Calu3 (cell line): ENCODE measurements at regions not wholly inside any gene's neighbourhood (a gene's known extent, or its start where the extent isn't known, plus 50 kb on each side); places are given as distances from the start of the nearest gene placed in this dataset.

Experiments used
- BruUV-seq: library from RNA; stranded (reverse); fragments of 400-500 nt; replicated peaks from 2 replicates; lab custom pipeline; 2021; lab: Mats Ljungman, UMichigan
- CTCF ChIA-PET: fragments of 300-600 bp; sonication (Branson Sonifier 250); formaldehyde crosslinking; loops from one replicate; lab custom pipeline; 2022; ENCODE audit warnings: antibody characterized with exemption; lab: Charles Lee
- DNase-seq: peaks from one replicate; pipeline ENCODE4 v3.0.0; 2022
- H3K27ac Mint-ChIP-seq: one replicate; pipeline ENCODE4 v1.8.0; 2022; ENCODE audit warnings: mixed read lengths; ENCODE audit not compliant: unreplicated experiment
- H3K27me3 Mint-ChIP-seq: one replicate; pipeline ENCODE4 v1.8.0; 2022; ENCODE audit warnings: mixed read lengths; ENCODE audit not compliant: unreplicated experiment
- H3K36me3 Mint-ChIP-seq: one replicate; pipeline ENCODE4 v1.8.0; 2022; ENCODE audit warnings: mild to moderate bottlenecking, moderate library complexity, mixed read lengths; ENCODE audit not compliant: insufficient read depth, unreplicated experiment
- H3K4me1 Mint-ChIP-seq: one replicate; pipeline ENCODE4 v1.8.0; 2022; ENCODE audit warnings: mild to moderate bottlenecking, low read depth, mixed read lengths; ENCODE audit not compliant: unreplicated experiment
- H3K4me3 Mint-ChIP-seq: one replicate; pipeline ENCODE4 v1.8.0; 2022; ENCODE audit warnings: mild to moderate bottlenecking, low read depth, moderate library complexity, mixed read lengths; ENCODE audit not compliant: unreplicated experiment
- H3K9me3 Mint-ChIP-seq: one replicate; pipeline ENCODE4 v1.8.0; 2022; ENCODE audit warnings: low read depth, mixed read lengths; ENCODE audit not compliant: unreplicated experiment
- CTCF ChIP-seq: fragments of 200-600 bp; IDR thresholded peaks from one replicate; pipeline ENCODE4 v1.8.0; 2022; ENCODE audit warnings: antibody characterized with exemption; ENCODE audit not compliant: unreplicated experiment
- intact Hi-C: fragments of 100-400 bp; cut with micrococcal nuclease; formaldehyde crosslinking; loops from one replicate; pipeline ENCODE4 v1.10.0; 2022; ENCODE audit not compliant: unreplicated experiment

DNA sequence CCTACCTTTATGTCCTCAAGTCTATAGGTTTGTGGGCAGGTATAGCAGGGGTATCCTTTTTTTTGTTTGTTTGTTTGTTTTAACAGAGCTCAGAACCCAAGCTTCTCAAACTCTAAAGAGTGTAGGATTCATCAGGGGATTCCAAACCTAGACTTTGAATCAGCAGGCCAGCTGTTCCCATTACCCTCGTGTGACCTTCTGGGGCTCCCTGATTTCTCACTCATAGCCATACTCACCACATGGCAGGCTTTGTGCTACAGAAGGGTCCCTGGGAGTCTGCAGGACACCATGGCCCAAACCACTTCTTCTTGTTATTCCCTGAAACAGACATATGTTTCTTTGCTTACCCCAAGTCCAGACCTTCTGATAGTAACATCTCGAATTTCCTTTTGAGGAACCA, 350.8 kb upstream of the TSHZ2 start:
- Mint-ChIP-seq H3K27ac (no peak overlapping the region), H3K4me3 (no peak overlapping the region), H3K27me3 (peaks cover 20% of the 10 kb centered on the region), H3K4me1 (no peaks in the 10 kb centered on the region), H3K9me3 (peaks cover 8% of the 10 kb centered on the region), H3K36me3 (no peaks in the 10 kb centered on the region)
- intact Hi-C loops: no loop called here
- TF ChIP-seq CTCF: no peak
- DNase-seq: no peak
- BruUV-seq: no TSS peak
- CTCF ChIA-PET: no interaction called here

DNA sequence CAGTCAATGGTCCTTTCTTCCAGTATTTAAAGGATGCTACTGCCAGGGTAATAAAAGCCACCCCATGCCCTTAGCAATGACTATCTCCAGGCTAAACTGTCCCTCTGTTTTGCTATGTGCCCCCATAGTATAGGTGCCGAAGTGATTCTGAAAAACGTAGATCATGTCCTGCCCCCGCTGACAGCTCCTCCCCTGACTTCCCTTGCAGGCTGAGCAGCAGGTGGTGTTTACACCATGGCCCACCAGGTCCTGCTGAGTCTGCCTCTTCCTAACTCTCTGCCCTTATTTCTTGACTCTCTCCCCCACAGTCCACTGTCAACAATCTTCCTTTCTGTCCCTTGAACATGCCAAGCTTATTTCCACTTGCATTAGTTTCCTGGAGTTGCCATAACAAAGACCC, 352.5 kb upstream of the TSHZ2 start:
- no TSS peak for BruUV-seq
- intact Hi-C loops: no loop called here
- no peak for TF ChIP-seq CTCF
- CTCF ChIA-PET: interaction anchor here (0.6 kb wide), 1 partner anchor 909 kb away, joined by 9 read pairs; no protein-coding TSS in a partner anchor
- Mint-ChIP-seq H3K4me3 (no peak overlapping the region), H3K9me3 (peaks cover 13% of the 10 kb centered on the region), H3K27ac (no peak overlapping the region), H3K27me3 (peaks cover 30% of the 10 kb centered on the region), H3K36me3 (no peaks in the 10 kb centered on the region), H3K4me1 (no peaks in the 10 kb centered on the region)
- DNase-seq: no peak

- CTCF ChIA-PET: no interaction called here
- no peaks in the 10 kb centered on the region for H3K4me1 Mint-ChIP-seq
- intact Hi-C loops: no loop called here
- no peak overlapping the region for H3K4me3 Mint-ChIP-seq
- no peak for TF ChIP-seq CTCF
- no peak overlapping the region for H3K27ac Mint-ChIP-seq
- peaks cover 13% of the 10 kb centered on the region for H3K9me3 Mint-ChIP-seq
- no peak for DNase-seq
- BruUV-seq: no TSS peak
- H3K27me3 Mint-ChIP-seq: peaks cover 30% of the 10 kb centered on the region
- no peaks in the 10 kb centered on the region for H3K36me3 Mint-ChIP-seq
Measured at GRCh38 chr20:52619101-52619500, 353.1 kb upstream of the TSHZ2 start.

DNA sequence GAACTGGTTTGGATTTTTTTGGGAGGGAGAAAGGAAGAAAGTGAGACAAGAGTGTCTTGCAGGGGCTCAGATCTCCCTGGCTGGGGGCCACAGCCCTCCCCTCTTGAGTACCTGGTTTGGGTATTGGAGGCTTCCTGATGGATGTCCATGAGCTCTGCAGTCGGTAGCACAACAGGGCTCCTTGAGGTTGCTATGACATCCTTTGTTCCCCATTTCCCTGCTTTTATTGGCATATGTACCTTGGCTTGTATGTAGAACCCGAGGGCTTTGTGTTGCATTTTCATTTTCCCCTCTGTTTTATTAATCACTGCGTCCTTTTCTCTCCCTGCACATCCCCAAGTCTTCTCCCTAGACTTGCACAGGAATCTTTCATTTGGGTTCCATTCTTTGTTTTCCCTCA, 355.5 kb upstream of the TSHZ2 start:
- TF ChIP-seq CTCF: no peak
- no peaks in the 10 kb centered on the region for H3K36me3 Mint-ChIP-seq
- peaks cover 20% of the 10 kb centered on the region for H3K9me3 Mint-ChIP-seq
- CTCF ChIA-PET: no interaction called here
- intact Hi-C loops: no loop called here
- no peak for DNase-seq
- no peak overlapping the region for H3K27ac Mint-ChIP-seq
- no peaks in the 10 kb centered on the region for H3K4me1 Mint-ChIP-seq
- BruUV-seq: no TSS peak
- H3K27me3 Mint-ChIP-seq: peaks cover 30% of the 10 kb centered on the region
- H3K4me3 Mint-ChIP-seq: no peak overlapping the region
